HG02870 (cell line): ENCODE measurements at regions not wholly inside any gene's neighbourhood (a gene's known extent, or its start where the extent isn't known, plus 50 kb on each side); places are given as distances from the start of the nearest gene placed in this dataset.

Experiments used
- ATAC-seq: cut with Tn5 transposase; IDR thresholded peaks from one replicate; pipeline ENCODE4 v1.9.1; 2021; ENCODE audit warnings: mild to moderate bottlenecking, moderate library complexity; ENCODE audit not compliant: unreplicated experiment

DNA sequence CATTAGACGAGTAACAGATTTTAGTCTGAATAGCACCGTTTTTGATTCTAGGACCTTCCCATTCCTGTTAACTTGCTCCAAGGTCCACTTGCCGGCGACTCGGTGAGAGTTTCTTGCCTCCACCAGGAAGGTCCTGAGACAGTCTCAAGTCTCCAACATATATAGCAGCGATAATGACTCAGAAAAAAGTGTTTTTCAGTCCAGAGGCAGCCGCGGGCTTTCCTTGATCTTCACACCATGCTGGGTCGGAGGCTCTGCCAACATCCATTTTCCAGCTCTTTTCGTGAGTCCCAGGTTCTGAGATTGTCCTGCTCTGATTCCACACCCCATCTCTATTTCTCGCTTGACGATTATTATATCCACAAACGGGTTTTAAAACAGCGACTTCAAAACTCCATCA is 170.5 kb downstream of the GPX5 start:
- ATAC-seq: no peak

DNA sequence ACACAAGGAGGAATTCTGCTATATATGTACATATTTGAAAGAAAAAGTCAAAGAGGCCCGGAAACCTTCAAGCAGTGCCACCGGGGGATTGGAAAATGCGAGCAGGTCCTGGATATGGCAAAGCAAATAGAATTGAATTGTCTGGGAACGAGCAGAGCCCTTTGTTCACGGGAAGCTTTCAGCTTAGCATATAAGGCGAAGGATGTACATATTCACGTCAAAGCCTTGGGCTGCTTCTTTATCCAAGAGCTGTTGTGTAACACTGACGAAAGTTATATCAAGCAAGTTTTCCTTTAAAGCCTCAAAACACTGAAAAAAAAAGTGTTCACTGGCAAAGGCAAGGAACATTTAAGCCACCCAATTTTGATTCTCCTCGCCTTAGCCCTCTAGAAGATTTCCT is 171.0 kb downstream of the GPX5 start:
- ATAC-seq: no peak

DNA sequence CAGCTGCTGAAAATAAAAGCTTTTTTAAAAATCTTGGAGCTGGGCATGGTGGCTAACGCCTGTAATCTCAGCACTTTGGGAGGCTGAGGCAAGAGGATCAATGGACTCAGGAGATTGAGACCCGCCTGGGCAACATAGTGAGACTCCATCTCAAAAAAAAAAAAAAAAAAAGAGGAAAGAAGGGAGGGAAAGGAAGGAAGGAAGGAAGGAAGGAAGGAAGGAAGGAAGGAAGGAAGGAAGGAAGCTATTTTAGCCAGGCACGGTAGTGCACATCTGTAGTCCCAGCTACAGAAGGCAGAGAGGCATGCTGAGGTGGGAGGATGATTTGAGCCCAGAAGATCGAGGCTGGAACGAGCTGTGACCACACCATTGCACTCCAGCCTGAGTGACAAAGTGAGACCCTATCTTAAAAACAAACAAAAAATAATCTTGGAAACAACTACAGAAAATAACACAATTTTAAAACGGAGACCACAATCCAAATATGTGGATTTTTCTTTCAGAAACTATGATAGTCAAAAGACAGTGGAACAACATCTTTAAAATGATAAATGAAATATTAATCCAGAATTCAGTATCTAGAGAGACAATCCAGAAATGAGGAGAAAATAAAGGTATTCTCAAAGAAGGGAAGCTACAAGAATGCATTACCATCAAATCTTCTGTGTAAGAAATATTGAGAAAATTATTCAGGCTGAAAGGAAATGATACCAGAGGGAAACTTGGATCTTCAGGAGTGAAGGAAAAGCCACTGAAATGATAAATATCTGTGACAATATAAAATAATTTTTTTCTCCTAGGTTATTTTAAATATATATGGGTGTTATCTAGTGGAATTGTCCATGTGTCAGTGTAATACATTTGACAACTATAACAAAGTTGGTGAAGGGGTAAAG is 182.0 kb downstream of the GPX5 start:
- ATAC-seq: no peak

DNA sequence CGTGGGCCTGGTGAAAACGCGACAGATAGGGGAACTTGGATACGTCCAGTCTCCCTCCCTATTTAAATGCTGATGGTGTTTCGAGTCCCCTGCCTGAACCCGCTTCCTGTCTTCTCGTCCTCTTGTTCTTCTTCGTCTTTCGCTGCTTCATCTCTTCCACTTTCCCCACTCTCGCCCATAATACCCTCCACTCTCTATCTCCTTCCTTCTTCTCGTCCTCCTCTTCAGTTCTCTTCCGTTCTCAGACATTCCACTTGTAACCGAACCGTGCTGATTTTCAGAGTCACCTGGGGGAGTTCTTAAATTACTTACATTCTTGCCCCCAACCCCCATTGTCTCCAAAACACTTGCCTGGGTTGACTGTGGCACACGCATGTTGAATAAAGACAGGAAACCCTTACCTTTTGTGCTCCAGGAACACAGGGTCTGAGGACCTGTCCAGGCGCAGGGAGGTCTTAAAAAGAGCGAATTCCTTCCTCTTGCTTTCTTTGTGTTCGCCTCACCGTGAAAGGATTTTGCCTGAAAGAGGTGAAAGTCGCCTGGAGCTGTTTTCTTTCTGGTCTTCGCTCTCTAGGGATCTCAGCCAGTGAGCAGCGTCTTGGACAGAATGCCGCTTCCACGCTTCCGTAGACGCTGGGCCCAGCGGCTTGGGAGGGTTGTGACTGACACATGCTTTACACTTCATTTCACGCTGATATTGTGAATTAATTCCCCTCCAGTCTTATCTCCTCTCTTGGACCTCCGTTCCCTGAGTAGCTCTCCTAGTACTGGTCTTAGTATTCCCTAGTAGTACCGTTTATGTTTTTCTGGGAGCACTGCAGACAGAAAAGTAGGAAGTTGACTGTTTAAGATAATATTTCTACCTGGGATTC is 184.0 kb downstream of the GPX5 start:
- no peak for ATAC-seq

DNA sequence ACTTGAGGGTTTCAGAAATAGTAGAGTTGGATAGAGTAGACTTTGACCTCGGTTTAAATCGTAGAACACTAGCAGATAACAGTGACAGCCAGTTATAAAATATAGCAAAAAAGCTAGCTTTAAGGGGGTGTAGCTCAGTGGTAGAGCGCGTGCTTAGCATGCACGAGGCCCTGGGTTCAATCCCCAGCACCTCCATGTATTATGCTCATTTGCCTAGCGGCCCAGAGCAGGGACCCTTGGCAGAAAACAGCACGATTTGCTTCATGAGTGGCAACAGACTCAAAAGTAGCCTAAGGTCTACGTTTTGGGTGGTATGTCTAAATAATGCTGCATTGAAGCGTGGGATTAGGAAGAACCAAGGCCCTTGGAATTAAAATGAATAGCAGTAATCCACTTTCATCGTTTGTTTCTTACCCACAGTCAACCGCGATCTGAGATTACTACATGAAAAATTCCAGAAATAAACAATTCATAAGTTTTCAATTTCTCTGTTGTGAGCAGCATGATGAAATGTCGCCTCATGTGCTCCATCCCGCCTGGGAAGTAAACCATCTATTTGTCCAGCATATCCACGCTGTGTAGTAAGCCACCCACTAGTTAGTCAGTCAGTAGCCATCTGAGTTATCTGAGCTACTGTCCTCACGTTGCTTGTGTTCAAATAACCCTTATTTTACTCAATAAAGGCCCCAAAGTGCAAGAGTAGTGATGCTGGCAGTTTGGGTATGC is 184.9 kb downstream of the GPX5 start:
- ATAC-seq: no peak

DNA sequence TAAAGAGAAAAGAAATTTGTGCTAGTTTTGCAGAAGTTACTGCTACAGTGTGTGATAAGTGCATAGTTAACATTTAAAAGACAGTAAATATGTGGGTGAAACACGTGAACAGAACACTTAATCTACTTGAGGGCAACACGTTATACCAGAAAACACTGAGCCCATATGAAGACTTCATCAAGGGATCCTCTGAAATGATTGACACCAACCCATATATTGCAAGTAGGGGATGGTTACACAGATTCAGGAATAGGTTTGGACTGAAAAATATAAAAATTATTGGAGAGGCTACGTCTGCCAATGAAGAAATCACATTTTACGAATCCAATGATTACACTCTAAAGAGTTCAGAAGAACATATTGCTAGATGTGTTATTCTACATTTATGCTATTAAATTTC is 185.6 kb downstream of the GPX5 start:
- no peak for ATAC-seq

DNA sequence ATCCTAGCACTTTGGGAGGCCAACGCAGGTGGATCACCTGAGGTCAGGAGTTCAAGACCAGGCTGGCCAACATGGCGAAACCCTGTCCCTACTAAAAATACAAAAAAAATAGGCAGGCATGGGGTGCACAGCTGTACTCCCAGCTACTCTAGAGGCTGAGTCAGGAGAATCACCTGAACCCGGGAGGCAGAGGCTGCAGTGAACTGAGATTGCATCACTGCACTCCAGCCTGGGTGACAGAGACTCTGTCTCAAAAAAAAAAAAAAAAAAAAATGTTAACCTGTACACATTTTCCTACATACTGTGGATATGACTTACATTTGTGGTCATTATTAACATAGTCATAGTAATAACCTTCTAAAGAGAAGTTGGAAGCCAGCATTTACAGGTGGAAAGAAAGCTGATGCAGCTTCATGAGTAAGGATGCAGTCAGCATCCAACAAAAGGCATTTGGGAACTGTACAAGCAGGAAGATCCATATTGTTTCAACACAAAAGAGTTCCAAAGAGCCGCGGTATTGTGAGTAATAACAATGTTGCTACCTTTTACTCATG is 186.2 kb downstream of the GPX5 start:
- no peak for ATAC-seq

DNA sequence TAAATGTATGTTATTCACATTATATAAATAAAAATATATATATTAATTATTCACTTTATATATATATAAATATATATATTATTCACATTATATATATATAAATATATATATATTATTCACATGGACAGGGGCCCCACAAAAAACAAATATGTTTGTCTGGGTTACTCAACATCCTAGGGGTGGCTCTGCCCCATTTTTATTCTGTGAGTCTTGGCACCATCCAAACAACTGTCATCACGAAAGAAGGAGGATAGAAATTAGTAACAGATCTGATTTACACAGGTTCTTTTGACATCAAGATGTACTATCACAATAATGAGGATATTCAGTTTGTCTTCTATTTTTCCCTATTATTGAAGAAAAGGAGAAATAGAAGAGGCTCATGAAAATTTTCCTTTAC is 187.3 kb downstream of the GPX5 start:
- ATAC-seq: no peak

DNA sequence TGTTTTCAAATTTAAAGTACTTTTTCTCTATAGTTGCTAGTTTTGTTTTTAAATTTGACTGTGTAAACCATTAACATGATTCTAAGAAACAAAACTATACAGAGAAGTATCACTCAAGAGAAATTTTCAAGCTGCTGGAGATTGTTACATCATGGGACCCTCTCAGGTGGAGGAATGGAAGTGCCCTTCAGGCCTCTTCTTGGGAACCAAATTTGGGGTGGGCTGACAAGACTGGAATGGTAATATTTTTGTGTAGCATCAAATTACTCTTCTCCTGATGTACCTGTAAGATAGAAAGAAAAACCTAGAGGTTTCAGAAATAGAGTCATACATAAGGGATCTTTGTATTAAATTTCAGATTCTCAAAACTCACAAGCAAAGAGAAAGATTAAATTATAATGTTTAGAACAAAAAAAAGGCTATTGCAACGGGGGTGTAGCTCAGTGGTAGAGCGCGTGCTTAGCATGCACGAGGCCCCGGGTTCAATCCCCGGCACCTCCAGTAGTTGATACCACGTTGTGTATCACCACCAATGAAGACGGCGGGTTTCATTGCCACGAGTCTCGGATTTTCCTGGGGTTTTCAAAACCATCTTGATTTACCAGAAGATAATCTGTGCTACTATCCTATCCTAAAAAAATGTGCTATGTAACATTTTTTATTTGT is 193.7 kb downstream of the GPX5 start:
- no peak for ATAC-seq

DNA sequence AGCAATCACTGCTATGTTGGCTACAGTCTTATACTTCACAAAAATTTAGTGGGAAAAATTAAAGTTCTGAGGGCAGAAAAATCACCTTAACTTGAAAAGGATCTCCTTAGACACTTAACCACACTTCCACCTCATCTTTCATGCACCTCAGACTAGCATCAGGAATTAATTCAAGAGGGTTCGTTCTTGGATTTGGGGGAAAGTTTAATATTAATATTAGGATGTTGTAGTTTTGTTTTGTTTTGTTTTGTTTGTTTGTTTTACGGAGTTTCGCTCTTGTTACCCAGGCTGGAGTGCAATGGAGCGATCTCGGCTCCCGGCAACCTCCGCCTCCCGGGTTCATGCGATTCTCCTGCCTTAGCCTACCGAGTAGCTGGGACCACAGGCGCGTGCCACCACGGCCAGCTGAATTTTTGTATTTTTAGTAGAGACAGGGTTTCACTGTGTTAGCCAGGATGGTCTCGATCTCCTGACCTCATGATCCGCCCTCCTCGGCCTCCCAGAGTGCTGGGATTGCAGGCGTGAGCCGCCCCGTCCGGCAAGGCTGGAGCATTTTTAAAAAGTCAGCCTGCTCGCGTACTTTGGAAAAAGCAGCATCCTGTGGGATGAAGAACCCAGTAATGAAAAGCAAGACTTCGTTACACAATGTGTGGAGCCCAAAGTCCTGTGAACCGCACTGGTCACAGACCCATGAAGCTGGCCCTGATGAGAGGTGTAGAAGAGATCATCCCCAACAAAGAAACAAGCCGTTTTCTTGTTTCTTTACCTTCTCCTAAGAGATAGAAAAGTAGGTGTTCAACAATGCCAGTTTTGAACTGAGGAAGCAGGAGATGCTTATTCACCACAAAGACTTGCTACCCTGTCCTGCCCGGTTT is 194.9 kb downstream of the GPX5 start:
- no peak for ATAC-seq

DNA sequence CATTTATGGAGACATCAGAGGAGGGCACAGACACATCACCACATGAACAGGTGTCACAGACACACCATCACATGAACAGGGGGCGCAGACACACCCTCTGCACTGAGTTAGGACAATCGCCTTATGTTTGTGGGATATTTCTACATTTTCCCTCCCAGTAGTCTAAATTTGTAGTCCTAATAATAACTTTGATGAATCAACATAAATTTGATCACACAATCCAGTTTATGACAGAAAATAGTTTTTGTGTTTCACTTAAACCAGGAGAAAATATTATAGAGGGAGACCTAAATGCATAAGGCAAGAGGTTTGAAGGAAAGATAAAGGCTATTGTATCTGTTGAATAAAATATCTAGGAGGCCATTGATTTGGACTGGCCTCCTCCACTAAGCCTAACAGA is 195.7 kb downstream of the GPX5 start:
- no peak for ATAC-seq

DNA sequence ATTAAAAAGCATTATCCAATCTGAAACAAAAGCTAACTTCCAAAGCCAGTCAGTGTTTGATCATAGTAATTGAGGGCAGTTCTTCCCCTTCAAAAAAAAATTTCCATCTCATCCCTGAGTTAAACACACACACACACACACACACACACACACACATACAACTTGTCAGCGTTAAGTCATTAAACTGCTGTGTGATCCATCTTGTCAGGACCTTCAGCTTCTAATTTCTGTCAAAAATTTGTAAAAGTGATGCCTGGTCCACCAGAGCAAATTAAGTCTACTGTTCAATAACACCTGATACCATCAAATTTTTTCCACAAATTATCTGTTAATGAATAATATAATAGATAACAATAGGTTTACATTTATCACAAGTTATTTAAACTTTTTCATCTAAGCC is 198.7 kb downstream of the GPX5 start:
- no peak for ATAC-seq

DNA sequence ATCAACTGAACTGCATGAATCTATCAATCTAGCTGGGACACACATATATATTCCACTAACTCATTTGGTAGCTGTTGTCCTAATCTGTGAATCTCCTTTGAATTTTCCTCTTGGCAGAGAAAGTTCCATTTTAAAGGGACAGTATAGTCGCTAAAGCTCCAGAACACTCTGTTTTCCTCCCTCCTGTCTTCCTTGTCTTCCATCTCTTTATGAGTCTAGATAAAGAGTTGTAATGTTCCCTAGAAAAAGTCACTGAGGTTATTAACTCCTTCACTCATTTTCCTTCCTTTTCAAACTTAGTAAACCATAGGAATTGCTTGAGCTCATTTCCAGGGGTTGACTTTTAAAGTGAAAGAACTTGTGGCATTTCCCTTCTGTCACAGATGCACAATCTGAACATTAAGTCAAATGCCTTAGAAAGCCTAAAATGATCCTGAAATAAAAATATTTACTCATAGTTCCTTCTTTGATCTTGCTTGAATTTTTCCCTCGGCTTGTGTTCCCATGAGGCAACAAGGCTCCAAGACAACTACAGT is 198.4 kb downstream of the TRIM27 start:
- no peak for ATAC-seq

DNA sequence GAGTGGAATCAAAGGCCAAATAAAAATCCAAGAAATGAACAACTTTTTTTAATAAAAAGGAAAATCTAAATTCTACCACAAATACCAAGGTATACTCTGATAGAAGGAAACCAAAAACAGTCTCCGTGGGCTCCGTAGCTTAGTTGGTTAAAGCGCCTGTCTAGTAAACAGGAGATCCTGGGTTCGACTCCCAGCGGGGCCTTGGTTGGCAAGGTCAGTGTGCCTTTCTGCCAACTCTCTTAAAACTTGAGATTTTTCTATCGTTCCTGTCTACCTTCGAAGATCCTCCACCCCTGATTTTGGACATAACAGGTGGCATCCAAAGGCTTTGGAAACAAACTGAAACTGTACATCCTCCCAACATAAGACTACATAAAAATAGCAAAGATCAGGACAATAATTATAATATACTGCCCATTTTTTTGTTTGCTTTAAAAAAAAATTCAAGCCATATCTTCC is 197.9 kb downstream of the TRIM27 start:
- ATAC-seq: no peak

DNA sequence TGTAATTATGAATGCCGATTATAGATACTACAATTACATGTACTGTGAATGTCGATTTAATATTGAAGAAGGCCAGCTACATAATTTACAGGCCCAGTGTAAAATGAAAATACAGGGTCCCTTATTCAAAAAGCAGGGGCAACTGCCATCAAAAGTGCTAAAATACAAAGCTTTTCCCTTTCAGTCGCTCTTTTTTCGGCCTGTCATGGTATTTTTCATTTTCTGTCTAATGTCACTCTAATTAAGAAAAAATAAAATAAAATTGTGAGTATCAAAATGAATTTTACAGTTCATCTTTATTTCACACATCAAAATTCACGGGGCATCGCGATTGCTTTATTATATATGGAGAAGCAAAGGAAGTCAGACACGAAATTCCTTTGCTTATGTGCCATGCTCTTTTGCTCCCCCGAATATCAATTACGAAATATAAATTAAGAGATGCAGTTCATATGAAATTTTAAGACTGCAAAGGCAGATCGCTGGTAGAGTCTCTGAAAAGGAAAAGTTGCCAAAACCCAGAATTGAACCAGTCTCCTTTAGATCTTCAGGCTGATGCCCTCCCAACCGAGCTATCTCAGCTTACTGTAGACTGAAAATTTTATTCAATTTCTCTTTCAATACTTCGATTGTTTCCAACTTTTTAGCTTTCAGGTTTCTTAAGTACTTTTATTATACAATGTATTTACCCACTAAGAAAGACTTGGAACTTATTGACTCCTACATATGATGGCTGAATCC is 197.0 kb downstream of the TRIM27 start:
- no peak for ATAC-seq

DNA sequence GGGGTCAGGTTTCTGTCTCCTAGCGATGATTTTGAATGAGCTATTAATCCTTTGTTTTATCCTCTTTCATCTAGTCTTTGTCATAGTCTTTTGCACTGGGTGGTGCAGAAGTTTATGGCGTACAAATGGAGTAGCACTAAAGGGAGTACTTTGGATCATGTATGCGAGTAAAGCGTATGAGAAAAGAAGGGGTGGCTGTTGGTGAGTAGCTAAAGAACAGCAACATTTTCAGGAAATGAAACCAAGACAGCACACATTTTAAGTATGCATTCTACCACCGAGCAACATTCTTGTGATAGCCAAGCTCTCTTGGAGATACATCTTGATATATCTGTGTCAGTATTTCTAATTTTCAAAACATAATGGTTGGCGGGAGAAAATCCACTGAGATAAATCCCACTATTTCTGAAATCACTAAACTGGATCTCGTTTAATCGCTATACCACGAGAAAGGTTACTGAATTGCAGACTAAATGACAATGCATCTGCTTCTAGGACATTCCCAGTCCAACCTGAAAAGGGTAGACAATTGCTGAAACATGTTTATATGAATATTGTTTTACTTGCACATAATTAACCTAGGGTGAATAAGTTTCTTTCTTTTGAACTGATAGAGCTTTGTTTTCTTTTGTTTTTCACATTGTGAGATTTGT is 196.1 kb downstream of the TRIM27 start:
- ATAC-seq: no peak

DNA sequence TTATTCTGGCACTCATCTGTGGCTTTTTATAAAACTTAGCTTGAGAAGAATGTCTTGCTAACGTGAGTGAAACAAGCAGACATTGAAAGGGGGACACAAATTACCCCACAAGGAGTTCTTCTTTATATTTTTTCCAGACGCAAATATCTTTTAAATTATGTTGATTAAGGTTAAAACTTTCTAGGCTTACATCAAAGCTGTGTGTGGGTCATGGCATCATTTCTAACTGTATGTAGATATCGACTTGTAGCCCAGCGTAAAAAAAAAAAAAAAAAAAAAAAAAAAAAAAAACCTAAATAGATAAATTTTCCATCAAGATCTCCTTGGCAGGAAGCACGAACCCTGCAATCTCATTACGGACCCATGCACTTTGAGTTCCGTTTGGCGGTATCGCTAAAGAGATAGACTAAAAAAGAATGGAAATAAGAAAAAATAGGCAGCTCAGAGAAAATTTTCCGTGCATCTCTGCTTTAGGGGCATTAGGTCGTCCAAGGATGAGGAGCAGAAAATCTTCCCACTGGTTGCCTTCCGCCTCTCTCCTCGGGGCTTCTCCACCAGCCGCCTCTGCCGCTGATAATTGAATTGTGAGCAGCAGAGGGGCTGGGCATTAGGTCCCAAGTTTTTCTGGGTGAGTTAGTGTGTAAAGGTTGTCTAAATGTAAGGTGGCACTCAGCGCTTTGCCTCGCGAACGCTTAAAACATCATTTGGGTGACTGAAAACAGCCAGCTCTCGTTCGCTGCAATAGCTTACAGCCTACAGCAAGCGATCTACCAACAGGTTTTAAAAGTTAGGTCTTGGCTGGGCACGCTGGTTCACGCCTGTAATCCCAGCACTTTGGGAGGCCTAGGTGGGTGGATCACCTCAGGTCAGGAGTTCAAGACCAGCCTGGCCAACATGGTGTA is 194.0 kb downstream of the TRIM27 start:
- no peak for ATAC-seq
